ENCODE measurements at regions not wholly inside any gene's neighbourhood (a gene's known extent, or its start where the extent isn't known, plus 50 kb on each side); places are given as distances from the start of the nearest gene placed in this dataset.

DNA sequence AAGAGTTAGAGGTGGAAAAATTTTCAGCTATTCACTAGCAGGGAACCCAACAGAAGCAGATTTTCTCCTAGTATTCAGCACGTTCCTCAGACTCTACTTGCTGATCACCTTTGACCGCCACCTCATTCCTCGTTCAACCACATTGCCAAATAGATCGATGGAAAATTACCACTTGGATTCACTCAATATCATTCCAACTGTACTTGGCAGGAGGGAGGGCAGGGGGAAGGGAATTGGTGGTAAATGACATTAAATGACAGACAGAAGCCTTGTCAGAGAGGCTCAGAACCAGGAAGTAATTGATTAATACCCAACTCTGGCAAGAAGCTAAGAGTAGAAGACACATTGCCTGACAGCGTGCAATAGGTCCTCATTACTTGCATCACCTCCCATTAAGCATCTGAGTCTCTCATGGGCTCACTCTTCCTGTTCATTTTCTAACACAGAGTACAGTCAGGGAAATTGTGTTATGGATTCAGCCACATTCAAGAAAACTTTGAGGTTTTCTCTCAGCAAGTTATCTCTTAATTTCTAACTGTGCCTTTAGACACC is 240.5 kb upstream of the FAT3 start:
- TF ChIP-seq, protein P1, sequence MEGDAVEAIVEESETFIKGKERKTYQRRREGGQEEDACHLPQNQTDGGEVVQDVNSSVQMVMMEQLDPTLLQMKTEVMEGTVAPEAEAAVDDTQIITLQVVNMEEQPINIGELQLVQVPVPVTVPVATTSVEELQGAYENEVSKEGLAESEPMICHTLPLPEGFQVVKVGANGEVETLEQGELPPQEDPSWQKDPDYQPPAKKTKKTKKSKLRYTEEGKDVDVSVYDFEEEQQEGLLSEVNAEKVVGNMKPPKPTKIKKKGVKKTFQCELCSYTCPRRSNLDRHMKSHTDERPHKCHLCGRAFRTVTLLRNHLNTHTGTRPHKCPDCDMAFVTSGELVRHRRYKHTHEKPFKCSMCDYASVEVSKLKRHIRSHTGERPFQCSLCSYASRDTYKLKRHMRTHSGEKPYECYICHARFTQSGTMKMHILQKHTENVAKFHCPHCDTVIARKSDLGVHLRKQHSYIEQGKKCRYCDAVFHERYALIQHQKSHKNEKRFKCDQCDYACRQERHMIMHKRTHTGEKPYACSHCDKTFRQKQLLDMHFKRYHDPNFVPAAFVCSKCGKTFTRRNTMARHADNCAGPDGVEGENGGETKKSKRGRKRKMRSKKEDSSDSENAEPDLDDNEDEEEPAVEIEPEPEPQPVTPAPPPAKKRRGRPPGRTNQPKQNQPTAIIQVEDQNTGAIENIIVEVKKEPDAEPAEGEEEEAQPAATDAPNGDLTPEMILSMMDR (IDR thresholded peaks at IDR 0.05), result no peak

DNA sequence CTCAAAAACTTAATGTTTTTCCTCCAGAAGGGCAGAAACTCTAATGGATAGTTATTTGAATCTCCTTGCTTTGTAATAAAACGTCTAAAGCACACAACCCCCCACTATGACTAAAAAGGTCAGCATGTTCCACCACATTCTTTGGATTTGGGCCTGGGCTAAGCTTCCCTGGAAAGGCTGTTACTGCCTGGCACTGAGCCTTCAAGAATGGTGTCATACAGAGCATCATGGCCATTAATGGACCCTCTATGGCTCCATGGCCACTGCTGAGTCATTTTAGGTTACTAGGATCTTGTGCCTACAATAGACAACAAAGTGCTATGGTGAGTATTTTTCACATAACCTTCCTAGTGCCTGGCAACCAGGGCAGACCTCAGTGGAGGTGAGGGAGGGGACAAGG is 242.6 kb upstream of the FAT3 start:
- TF ChIP-seq, protein P1 (IDR thresholded peaks at IDR 0.05), result no peak

DNA sequence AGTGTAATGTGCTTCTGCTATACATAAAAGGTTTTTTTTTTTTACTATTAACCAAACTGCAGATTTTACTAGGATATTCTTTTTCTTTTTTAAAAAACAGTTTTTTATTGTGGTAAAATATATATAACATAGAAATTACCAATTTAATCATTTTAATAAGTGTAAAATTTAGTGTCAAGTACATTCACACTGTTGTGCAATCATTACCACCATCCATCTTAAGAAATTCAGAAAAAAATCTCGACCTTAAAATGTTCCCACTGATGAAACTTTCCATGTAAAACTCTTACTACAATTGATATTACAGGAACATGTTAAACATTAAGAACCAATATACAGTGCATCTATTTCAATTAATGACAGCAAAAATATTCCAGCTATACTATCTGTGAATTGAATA is 244.8 kb upstream of the FAT3 start:
- TF ChIP-seq, protein P1 (IDR thresholded peaks at IDR 0.05), result no peak

DNA sequence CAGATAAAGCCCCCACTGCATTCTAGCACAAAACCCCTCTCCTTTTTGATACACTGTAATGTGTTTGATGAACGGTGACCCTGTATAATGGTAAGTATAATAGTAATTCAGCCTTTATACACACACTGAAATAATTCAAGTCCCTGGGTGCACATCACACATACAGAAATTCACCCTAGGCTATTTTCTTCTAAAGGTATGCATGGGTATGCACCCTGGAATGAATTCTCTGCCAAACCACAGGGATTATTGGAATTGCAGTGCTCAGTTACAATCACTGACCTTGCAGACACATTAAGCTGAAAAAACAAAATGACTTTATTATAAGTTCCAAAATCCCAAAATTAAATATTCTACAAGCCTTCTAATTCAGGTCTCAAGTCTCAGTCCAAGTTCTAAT is 245.9 kb upstream of the FAT3 start:
- TF ChIP-seq, protein P1 (IDR thresholded peaks at IDR 0.05), result no peak

DNA sequence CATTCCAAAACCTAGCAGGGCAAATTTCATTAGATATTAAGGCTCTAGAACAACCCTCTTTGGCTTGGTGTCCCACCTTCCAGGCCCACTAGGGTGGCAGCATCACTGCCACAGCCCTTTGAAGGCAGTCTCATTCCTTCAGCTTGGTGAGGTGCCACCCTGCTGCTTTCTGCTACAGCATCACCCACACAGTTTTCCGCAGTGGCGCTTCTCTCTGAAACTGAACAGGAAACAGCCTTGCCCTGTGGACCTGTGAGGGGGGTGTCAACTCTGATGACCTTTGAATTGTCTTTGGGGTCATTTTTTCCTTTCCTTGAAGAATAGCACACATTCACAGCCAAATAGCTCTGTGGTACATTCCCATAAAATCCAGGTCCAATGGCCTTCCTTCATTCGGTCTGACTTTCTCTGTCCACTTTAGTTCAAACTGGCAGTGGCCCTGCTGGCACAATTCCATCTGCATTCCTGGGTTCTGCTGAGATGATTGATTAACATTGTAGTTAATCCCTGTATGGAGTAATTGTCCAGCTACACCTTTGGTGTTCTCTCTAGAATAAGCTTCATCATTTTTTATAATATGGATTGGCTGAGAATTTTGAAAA is 251.9 kb upstream of the FAT3 start:
- TF ChIP-seq, protein P1 (IDR thresholded peaks at IDR 0.05), result no peak

DNA sequence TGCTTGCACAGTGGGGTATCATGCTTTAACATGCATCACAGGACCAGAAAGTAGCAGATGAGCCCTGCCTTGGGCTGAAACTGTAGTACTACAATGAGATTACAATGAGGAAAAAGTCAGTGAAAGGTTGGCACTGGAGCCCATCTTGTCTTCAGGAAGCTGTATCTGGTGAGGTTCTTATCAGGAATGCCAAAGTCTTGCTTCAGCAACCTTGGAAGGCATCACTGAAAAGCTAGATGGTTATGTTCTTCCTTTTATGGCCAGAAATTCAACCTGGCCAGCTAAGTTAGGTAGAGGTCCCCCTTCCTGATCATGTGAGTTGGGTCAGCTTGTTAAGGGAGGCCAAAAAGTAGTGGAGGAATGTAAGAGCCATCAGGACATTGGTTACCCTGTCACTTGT is 254.0 kb upstream of the FAT3 start:
- TF ChIP-seq, protein P1 (IDR thresholded peaks at IDR 0.05), result no peak

DNA sequence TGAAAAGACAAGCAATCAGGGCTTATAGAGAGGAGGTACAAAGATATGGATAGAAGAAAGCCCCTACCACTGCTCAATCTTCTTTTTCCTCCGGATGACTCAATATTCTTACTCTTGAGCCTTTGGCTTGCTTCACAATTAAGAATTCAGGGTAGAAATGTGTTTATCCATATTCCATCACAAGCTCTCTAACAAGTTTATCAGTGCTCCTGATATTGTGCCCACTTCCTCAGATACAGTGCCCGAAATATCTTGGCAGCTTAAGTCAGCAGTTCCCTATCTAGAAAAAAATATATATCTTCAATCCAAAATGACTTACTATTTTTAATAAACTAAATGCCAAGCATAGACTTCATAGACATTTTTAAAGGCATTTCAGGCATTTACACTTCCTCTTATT is 255.1 kb upstream of the FAT3 start:
- TF ChIP-seq, protein P1 (IDR thresholded peaks at IDR 0.05), result no peak

DNA sequence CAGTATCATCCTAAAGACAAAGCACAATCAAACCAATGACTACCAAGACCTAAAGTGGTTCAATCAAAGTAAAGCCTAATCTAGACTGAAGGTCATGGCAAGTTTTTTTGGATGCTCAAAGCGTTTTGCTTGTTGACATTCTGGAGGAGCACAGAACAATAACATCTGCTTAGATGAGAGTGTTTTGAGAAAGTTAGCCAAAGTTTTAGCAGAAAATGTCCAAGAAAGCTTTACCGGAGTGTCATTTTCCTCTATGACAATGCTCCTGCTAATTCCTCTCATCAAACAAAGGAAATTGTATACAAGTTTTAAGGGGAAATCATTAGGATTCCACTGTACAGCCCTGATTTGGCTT is 256.9 kb upstream of the FAT3 start:
- TF ChIP-seq, protein P1 (IDR thresholded peaks at IDR 0.05), result no peak

All from LNCAP (cell line).